ENCODE measurements at regions not wholly inside any gene's neighbourhood (a gene's known extent, or its start where the extent isn't known, plus 50 kb on each side); places are given as distances from the start of the nearest gene placed in this dataset.

GRCh38 chr2:7972670-7973069 lies 709.2 kb upstream of the ID2 start:
- Histone ChIP-seq H3K4me3 (ENCODE audit: low read length, poor library complexity, severe bottlenecking) (no peak overlapping the region), H3K36me3 (ENCODE audit: insufficient read depth, low read length) (no peaks in the 10 kb centered on the region), H4K20me1 (ENCODE audit: insufficient read depth, low read length, poor library complexity, severe bottlenecking) (no peaks in the 10 kb centered on the region), H2AFZ (ENCODE audit: low read length) (no peak overlapping the region), H3K4me2 (ENCODE audit: low read depth, low read length, poor library complexity, severe bottlenecking) (no peak overlapping the region), H3K9ac (ENCODE audit: low read depth, low read length, poor library complexity, severe bottlenecking) (no peak overlapping the region), H3F3A (ENCODE audit: low read depth) (no peaks in the 10 kb centered on the region), H3K27me3 (ENCODE audit: insufficient read depth, low read length, poor library complexity, severe bottlenecking) (no peaks in the 10 kb centered on the region), H3K9me3 (ENCODE audit: insufficient read depth, low read depth, low read length) (no peaks in the 10 kb centered on the region), H3K9me2 (replicated peaks; ENCODE audit: low read depth, low read length) (no peaks in the 10 kb centered on the region), H3K4me1 (ENCODE audit: insufficient read depth, low read length, poor library complexity, severe bottlenecking) (no peaks in the 10 kb centered on the region), H3K79me2 (ENCODE audit: insufficient read depth, low read length) (no peaks in the 10 kb centered on the region)
- TF ChIP-seq EZH2phosphoT487 (IDR thresholded peaks at IDR 0.05; ENCODE audit: borderline replicate concordance): no peak
- TF ChIP-seq, protein P1, sequence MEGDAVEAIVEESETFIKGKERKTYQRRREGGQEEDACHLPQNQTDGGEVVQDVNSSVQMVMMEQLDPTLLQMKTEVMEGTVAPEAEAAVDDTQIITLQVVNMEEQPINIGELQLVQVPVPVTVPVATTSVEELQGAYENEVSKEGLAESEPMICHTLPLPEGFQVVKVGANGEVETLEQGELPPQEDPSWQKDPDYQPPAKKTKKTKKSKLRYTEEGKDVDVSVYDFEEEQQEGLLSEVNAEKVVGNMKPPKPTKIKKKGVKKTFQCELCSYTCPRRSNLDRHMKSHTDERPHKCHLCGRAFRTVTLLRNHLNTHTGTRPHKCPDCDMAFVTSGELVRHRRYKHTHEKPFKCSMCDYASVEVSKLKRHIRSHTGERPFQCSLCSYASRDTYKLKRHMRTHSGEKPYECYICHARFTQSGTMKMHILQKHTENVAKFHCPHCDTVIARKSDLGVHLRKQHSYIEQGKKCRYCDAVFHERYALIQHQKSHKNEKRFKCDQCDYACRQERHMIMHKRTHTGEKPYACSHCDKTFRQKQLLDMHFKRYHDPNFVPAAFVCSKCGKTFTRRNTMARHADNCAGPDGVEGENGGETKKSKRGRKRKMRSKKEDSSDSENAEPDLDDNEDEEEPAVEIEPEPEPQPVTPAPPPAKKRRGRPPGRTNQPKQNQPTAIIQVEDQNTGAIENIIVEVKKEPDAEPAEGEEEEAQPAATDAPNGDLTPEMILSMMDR (conservative IDR thresholded peaks at IDR 0.05; ENCODE audit: low read length): no peak

GRCh38 chr2:7973801-7974480 lies 707.9 kb upstream of the ID2 start:
- H3K79me2 ChIP-seq (ENCODE audit: insufficient read depth, low read length): no peaks in the 10 kb centered on the region
- TF ChIP-seq, protein P1 (conservative IDR thresholded peaks at IDR 0.05; ENCODE audit: low read length): no peak
- no peak for TF ChIP-seq EZH2phosphoT487 (IDR thresholded peaks at IDR 0.05; ENCODE audit: borderline replicate concordance)
- H3K9ac ChIP-seq (ENCODE audit: low read depth, low read length, poor library complexity, severe bottlenecking): no peak overlapping the region
- no peaks in the 10 kb centered on the region for H3K9me3 ChIP-seq (ENCODE audit: insufficient read depth, low read depth, low read length)
- no peak overlapping the region for H3K4me2 ChIP-seq (ENCODE audit: low read depth, low read length, poor library complexity, severe bottlenecking)
- H3F3A ChIP-seq (ENCODE audit: low read depth): no peaks in the 10 kb centered on the region
- H2AFZ ChIP-seq (ENCODE audit: low read length): no peak overlapping the region
- H3K9me2 ChIP-seq (replicated peaks; ENCODE audit: low read depth, low read length): no peaks in the 10 kb centered on the region
- H4K20me1 ChIP-seq (ENCODE audit: insufficient read depth, low read length, poor library complexity, severe bottlenecking): no peaks in the 10 kb centered on the region
- no peaks in the 10 kb centered on the region for H3K27me3 ChIP-seq (ENCODE audit: insufficient read depth, low read length, poor library complexity, severe bottlenecking)
- no peak overlapping the region for H3K4me3 ChIP-seq (ENCODE audit: low read length, poor library complexity, severe bottlenecking)
- H3K36me3 ChIP-seq (ENCODE audit: insufficient read depth, low read length): no peaks in the 10 kb centered on the region
- H3K4me1 ChIP-seq (ENCODE audit: insufficient read depth, low read length, poor library complexity, severe bottlenecking): peaks cover 6% of the 10 kb centered on the region

- Histone ChIP-seq H3K4me1 (ENCODE audit: insufficient read depth, low read length, poor library complexity, severe bottlenecking) (peaks cover 6% of the 10 kb centered on the region), H3K9me3 (ENCODE audit: insufficient read depth, low read depth, low read length) (no peaks in the 10 kb centered on the region), H4K20me1 (ENCODE audit: insufficient read depth, low read length, poor library complexity, severe bottlenecking) (no peaks in the 10 kb centered on the region), H3F3A (ENCODE audit: low read depth) (no peaks in the 10 kb centered on the region), H2AFZ (ENCODE audit: low read length) (no peak overlapping the region), H3K9ac (ENCODE audit: low read depth, low read length, poor library complexity, severe bottlenecking) (no peak overlapping the region), H3K9me2 (replicated peaks; ENCODE audit: low read depth, low read length) (no peaks in the 10 kb centered on the region), H3K27me3 (ENCODE audit: insufficient read depth, low read length, poor library complexity, severe bottlenecking) (no peaks in the 10 kb centered on the region), H3K36me3 (ENCODE audit: insufficient read depth, low read length) (no peaks in the 10 kb centered on the region), H3K4me3 (ENCODE audit: low read length, poor library complexity, severe bottlenecking) (no peak overlapping the region), H3K4me2 (ENCODE audit: low read depth, low read length, poor library complexity, severe bottlenecking) (no peak overlapping the region), H3K79me2 (ENCODE audit: insufficient read depth, low read length) (no peaks in the 10 kb centered on the region)
- TF ChIP-seq, protein P1 (conservative IDR thresholded peaks at IDR 0.05; ENCODE audit: low read length): no peak
- TF ChIP-seq EZH2phosphoT487 (IDR thresholded peaks at IDR 0.05; ENCODE audit: borderline replicate concordance): no peak
These were observed 706.9 kb upstream of the ID2 start for GRCh38 chr2:7974936-7975335.

All from Loucy (cell line).